NCI-H2171 treated with DMSO at 0.1 percent for 48 hours (cell line): ENCODE measurements at regions not wholly inside any gene's neighbourhood (a gene's known extent, or its start where the extent isn't known, plus 50 kb on each side); places are given as distances from the start of the nearest gene placed in this dataset.

Source experiments
- DNase-seq: peaks from one replicate; lab custom pipeline; 2025; lab: John Stamatoyannopoulos, UW

- DNase-seq = no peak
Measured at GRCh38 chr13:112194167-112194530, 127.2 kb downstream of the SOX1 start.

- DNase-seq = no peak
Measured at GRCh38 chr13:112194579-112194978, 127.6 kb downstream of the SOX1 start.

- no peak for DNase-seq
Measured at GRCh38 chr13:112198396-112199010, 131.6 kb downstream of the SOX1 start.

- DNase-seq = no peak
Measured at GRCh38 chr13:112200200-112200599, 133.3 kb downstream of the SOX1 start.

GRCh38 chr13:112202266-112202665, 135.3 kb downstream of the SOX1 start:
- no peak for DNase-seq

GRCh38 chr13:112202966-112203365, 136.0 kb downstream of the SOX1 start:
- DNase-seq = no peak

GRCh38 chr13:112203614-112204013, 136.7 kb downstream of the SOX1 start:
- no peak for DNase-seq

- no peak for DNase-seq
Measured at GRCh38 chr13:112204346-112205327, 137.7 kb downstream of the SOX1 start.

GRCh38 chr13:112205990-112206389, 139.0 kb downstream of the SOX1 start:
- no peak for DNase-seq

GRCh38 chr13:112207129-112207528, 140.2 kb downstream of the SOX1 start:
- DNase-seq = no peak

GRCh38 chr13:112208656-112209055, 141.7 kb downstream of the SOX1 start:
- DNase-seq = no peak

- no peak for DNase-seq
Measured at GRCh38 chr13:112209266-112209665, 142.3 kb downstream of the SOX1 start.

- no peak for DNase-seq
Measured at GRCh38 chr13:112209711-112210110, 142.8 kb downstream of the SOX1 start.

GRCh38 chr13:112210371-112210770, 143.4 kb downstream of the SOX1 start:
- no peak for DNase-seq

GRCh38 chr13:112212533-112212932, 145.6 kb downstream of the SOX1 start:
- DNase-seq = no peak

- DNase-seq = no peak
Measured at GRCh38 chr13:112213467-112214255, 146.7 kb downstream of the SOX1 start.

- DNase-seq = no peak
Measured at GRCh38 chr13:112215871-112216270, 148.9 kb downstream of the SOX1 start.

- DNase-seq = no peak
Measured at GRCh38 chr13:112217431-112217830, 150.5 kb downstream of the SOX1 start.

GRCh38 chr13:112218416-112218815, 151.5 kb downstream of the SOX1 start:
- no peak for DNase-seq

GRCh38 chr13:112219740-112220139, 152.8 kb downstream of the SOX1 start:
- DNase-seq = no peak

GRCh38 chr13:112220296-112220875, 153.4 kb downstream of the SOX1 start:
- DNase-seq = no peak

GRCh38 chr13:112220925-112221324, 154.0 kb downstream of the SOX1 start:
- DNase-seq = no peak
